ENCODE measurements at regions not wholly inside any gene's neighbourhood (a gene's known extent, or its start where the extent isn't known, plus 50 kb on each side); places are given as distances from the start of the nearest gene placed in this dataset.
"Not testable (repeated sequence)": the region's sequence is repeated elsewhere in the genome, so short reads cannot be mapped to it uniquely, and the experiment has no call there.

DNA sequence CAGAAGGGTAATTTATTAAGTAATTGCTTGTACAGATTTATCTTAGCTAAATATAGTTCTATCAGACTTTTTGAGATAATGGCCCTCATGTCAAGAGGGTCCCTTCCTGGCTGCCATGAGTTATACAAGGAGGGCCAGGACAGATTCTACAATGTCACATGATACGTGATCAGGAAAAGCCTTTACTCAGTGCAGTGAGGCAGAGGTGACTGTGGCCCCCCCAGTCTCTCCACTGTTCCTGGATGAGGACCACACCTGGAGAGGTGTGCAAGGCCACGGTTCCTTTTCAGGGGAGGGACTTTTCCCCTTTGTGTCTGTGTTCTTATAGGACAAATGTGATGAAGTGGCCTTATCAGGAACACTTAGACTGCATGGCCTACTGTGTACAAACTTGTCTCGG, 54.3 kb upstream of the LRCH1 start:
- H3K9me3 Mint-ChIP-seq: no peaks in the 10 kb centered on the region
- no peaks in the 10 kb centered on the region for H3K36me3 Mint-ChIP-seq
- H3K27me3 Mint-ChIP-seq: no peaks in the 10 kb centered on the region
- no peak overlapping the region for H3K27ac Mint-ChIP-seq
- no peaks in the 10 kb centered on the region for H3K4me1 Mint-ChIP-seq
- no peak for DNase-seq
- no peak overlapping the region for H3K4me3 Mint-ChIP-seq

- Mint-ChIP-seq H3K4me3 (no peak overlapping the region), H3K27ac (no peak overlapping the region), H3K36me3 (no peaks in the 10 kb centered on the region), H3K27me3 (no peaks in the 10 kb centered on the region), H3K4me1 (no peaks in the 10 kb centered on the region), H3K9me3 (no peaks in the 10 kb centered on the region)
- DNase-seq: no peak
Measured at GRCh38 chr13:46496086-46496485, 56.9 kb upstream of the LRCH1 start.

- Mint-ChIP-seq H3K4me3 (no peak overlapping the region), H3K27me3 (no peaks in the 10 kb centered on the region), H3K9me3 (no peaks in the 10 kb centered on the region), H3K36me3 (no peaks in the 10 kb centered on the region), H3K27ac (no peak overlapping the region), H3K4me1 (no peaks in the 10 kb centered on the region)
- no peak for DNase-seq
Measured at GRCh38 chr13:46495651-46496050, 57.3 kb upstream of the LRCH1 start.

DNA sequence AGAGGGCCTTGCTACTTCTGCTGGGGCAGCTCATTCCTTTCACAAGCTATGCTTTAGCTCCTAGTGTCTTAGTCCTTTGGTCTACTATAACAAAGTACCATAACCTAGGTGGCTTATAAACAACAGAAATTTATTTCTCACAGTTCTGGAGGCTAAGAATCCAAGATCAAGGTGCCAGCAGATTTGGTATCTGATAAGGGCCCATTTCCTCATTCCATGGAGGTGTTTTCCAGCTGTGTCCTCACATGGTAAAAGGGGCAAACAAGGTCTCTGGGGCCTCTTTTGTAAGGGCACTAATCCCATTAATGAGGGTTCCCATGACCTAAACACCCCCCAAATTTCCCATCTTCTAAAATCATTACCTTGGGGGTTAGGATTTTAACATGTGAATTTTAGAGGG, 57.9 kb upstream of the LRCH1 start:
- H3K27ac Mint-ChIP-seq: no peak overlapping the region
- DNase-seq: no peak
- H3K4me3 Mint-ChIP-seq: no peak overlapping the region
- no peaks in the 10 kb centered on the region for H3K9me3 Mint-ChIP-seq
- H3K4me1 Mint-ChIP-seq: no peaks in the 10 kb centered on the region
- H3K36me3 Mint-ChIP-seq: no peaks in the 10 kb centered on the region
- no peaks in the 10 kb centered on the region for H3K27me3 Mint-ChIP-seq

DNA sequence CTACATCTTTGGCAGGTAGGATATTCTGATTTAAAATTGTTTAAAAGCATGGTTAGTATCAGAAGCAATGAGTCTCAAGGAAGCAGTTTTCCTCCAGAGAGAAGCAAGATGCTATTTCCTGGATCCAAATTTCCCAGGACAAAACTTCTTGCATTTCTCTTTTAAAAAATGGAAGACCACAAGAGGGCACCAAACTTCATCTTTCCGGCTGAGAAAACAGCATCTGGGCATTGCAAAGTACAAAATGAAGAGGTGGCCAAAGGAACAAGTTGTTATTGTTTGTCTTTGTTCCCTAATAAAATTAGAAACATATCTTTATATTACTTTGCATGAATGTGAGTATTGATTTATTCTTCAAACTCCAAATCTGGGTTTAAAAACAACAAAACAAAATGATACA, 60.0 kb upstream of the LRCH1 start:
- Mint-ChIP-seq H3K4me3 (no peak overlapping the region), H3K36me3 (no peaks in the 10 kb centered on the region), H3K27ac (no peak overlapping the region), H3K9me3 (no peaks in the 10 kb centered on the region), H3K27me3 (no peaks in the 10 kb centered on the region), H3K4me1 (no peaks in the 10 kb centered on the region)
- no peak for DNase-seq

DNA sequence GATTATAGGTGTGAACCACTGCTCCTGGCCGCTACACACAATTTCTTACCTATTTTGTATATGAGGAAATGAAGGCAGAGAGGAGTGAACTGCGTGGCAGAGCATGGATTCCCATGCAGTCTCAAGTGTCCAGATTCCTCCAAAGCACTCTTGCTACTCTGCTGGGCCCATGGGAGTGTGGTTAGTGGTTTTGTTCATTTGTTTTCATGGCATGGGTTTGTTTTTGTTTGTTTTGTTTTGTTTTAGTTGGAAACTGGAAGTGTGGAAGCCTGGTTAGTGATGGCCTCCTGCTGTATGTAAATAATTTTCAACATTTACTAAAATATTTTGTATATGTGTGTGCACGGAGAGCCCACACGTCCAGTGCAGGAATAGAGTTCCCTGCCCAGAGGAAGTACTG, 61.3 kb upstream of the LRCH1 start:
- Mint-ChIP-seq H3K9me3 (no peaks in the 10 kb centered on the region), H3K27ac (no peak overlapping the region), H3K27me3 (no peaks in the 10 kb centered on the region), H3K36me3 (no peaks in the 10 kb centered on the region), H3K4me3 (no peak overlapping the region), H3K4me1 (no peaks in the 10 kb centered on the region)
- no peak for DNase-seq

- H3K4me3 Mint-ChIP-seq, DNase-seq, H3K27me3 Mint-ChIP-seq, H3K27ac Mint-ChIP-seq, H3K9me3 Mint-ChIP-seq, H3K36me3 Mint-ChIP-seq, H3K4me1 Mint-ChIP-seq: not testable (repeated sequence)
Measured at GRCh38 chr13:46490713-46491112, 62.3 kb upstream of the LRCH1 start.

- no peak overlapping the region for H3K4me3 Mint-ChIP-seq
- H3K4me1 Mint-ChIP-seq: no peaks in the 10 kb centered on the region
- DNase-seq: no peak
- no peaks in the 10 kb centered on the region for H3K27me3 Mint-ChIP-seq
- H3K27ac Mint-ChIP-seq: no peak overlapping the region
- H3K9me3 Mint-ChIP-seq: peaks cover 7% of the 10 kb centered on the region
- peaks cover 1% of the 10 kb centered on the region for H3K36me3 Mint-ChIP-seq
Measured at GRCh38 chr13:46490129-46490528, 62.8 kb upstream of the LRCH1 start.

- Mint-ChIP-seq H3K9me3 (peaks cover 9% of the 10 kb centered on the region), H3K4me3 (no peak overlapping the region), H3K36me3 (peaks cover 1% of the 10 kb centered on the region), H3K4me1 (no peaks in the 10 kb centered on the region), H3K27me3 (no peaks in the 10 kb centered on the region), H3K27ac (no peak overlapping the region)
- no peak for DNase-seq
Measured at GRCh38 chr13:46489586-46490023, 63.4 kb upstream of the LRCH1 start.

GRCh38 chr13:46487748-46488147, 65.2 kb upstream of the LRCH1 start:
- H3K4me1 Mint-ChIP-seq: no peaks in the 10 kb centered on the region

GRCh38 chr13:46486270-46486669, 66.7 kb upstream of the LRCH1 start:
- DNase-seq: no peak
- no peak overlapping the region for H3K27ac Mint-ChIP-seq
- H3K27me3 Mint-ChIP-seq: no peaks in the 10 kb centered on the region
- no peak overlapping the region for H3K4me3 Mint-ChIP-seq
- H3K36me3 Mint-ChIP-seq: peaks cover 1% of the 10 kb centered on the region
- peaks cover 24% of the 10 kb centered on the region for H3K9me3 Mint-ChIP-seq
- H3K4me1 Mint-ChIP-seq: no peaks in the 10 kb centered on the region

More at GRCh38 chr13:46487748-46488147, 65.2 kb upstream of the LRCH1 start:
- H3K27ac Mint-ChIP-seq: no peak overlapping the region
- DNase-seq: no peak
- peaks cover 21% of the 10 kb centered on the region for H3K9me3 Mint-ChIP-seq
- no peaks in the 10 kb centered on the region for H3K27me3 Mint-ChIP-seq
- peaks cover 1% of the 10 kb centered on the region for H3K36me3 Mint-ChIP-seq
- H3K4me3 Mint-ChIP-seq: no peak overlapping the region

DNA sequence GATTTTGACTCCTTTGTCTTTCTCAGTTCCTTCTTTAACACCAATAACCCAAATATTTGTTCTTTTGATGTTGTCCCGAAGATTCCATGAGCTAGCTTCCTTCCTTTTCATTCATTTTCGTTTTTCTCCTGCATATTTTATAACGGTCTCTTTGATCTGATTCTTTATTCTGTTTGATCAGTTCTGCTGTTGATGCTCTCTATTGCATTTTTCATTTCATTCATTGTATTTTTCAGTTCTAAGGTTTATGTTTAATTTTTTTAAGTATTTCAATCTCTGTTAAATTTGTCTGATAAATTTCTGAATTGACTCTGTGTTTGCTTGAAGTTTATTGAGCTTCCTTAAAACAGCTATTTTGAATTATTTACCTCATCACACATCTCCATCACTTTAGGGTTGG, 68.4 kb upstream of the LRCH1 start:
- DNase-seq: no peak
- Mint-ChIP-seq H3K9me3 (peaks cover 24% of the 10 kb centered on the region), H3K27ac (no peak overlapping the region), H3K4me1 (no peaks in the 10 kb centered on the region), H3K27me3 (no peaks in the 10 kb centered on the region), H3K36me3 (peaks cover 1% of the 10 kb centered on the region), H3K4me3 (no peak overlapping the region)

GRCh38 chr13:46481166-46481565, 71.8 kb upstream of the LRCH1 start:
- no peak overlapping the region for H3K27ac Mint-ChIP-seq
- H3K27me3 Mint-ChIP-seq: no peaks in the 10 kb centered on the region
- H3K36me3 Mint-ChIP-seq: peaks cover under 1% of the 10 kb centered on the region
- H3K4me3 Mint-ChIP-seq: no peak overlapping the region
- H3K4me1 Mint-ChIP-seq: no peaks in the 10 kb centered on the region
- no peak for DNase-seq
- H3K9me3 Mint-ChIP-seq: peaks cover 19% of the 10 kb centered on the region

DNA sequence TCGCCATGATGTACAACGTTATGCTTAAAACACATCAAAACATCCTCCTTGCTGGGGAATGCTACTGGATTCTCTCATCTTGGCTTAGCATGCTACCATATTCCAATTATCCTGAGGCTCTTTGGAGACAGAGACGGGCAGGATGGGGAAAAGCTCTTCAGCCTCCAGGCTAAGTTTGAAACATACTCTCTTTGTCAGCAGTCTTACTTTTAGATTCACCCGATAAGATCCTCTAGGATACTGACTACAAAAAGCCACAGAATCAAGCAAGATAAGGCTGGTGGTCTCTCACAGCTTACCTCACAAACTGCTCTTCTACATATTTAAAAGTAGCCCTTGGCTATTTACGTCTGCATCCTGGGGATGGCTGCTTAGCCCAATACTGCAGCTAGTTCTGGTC, 72.8 kb upstream of the LRCH1 start:
- DNase-seq: no peak

DNA sequence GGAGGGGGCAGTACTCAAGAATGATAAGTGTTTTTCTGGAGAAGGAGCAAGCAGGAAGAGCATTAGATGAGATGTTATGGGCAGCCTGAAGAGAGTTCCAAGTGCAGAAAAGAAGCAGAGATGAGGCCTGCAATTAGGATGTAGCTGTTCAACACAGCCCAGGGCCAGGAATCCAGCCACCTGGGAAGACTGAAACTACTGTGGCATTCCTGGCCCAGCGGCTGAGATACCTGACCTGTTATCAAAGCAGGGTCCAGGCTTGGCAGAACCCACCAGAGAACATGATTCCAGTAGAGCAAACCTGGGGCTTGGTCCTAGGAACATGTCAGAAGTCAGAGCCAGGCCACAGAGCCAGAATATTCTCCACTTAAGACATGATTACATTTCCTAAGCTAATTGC, 73.3 kb upstream of the LRCH1 start:
- no peak for DNase-seq
- H3K4me1 Mint-ChIP-seq: no peaks in the 10 kb centered on the region
- H3K36me3 Mint-ChIP-seq: no peaks in the 10 kb centered on the region
- peaks cover 15% of the 10 kb centered on the region for H3K9me3 Mint-ChIP-seq
- no peaks in the 10 kb centered on the region for H3K27me3 Mint-ChIP-seq
- H3K27ac Mint-ChIP-seq: no peak overlapping the region
- H3K4me3 Mint-ChIP-seq: no peak overlapping the region

More for the DNA sequence above, 72.8 kb upstream of the LRCH1 start:
- H3K27ac Mint-ChIP-seq: no peak overlapping the region
- H3K4me3 Mint-ChIP-seq: no peak overlapping the region
- no peaks in the 10 kb centered on the region for H3K4me1 Mint-ChIP-seq
- no peaks in the 10 kb centered on the region for H3K36me3 Mint-ChIP-seq
- H3K9me3 Mint-ChIP-seq: peaks cover 17% of the 10 kb centered on the region
- H3K27me3 Mint-ChIP-seq: no peaks in the 10 kb centered on the region

GRCh38 chr13:46479283-46479682, 73.7 kb upstream of the LRCH1 start:
- Mint-ChIP-seq H3K27me3 (no peaks in the 10 kb centered on the region), H3K4me1 (no peaks in the 10 kb centered on the region), H3K4me3 (no peak overlapping the region), H3K9me3 (peaks cover 12% of the 10 kb centered on the region), H3K36me3 (no peaks in the 10 kb centered on the region), H3K27ac (no peak overlapping the region)
- no peak for DNase-seq

- Mint-ChIP-seq H3K27me3 (no peaks in the 10 kb centered on the region), H3K4me1 (no peaks in the 10 kb centered on the region), H3K9me3 (peaks cover 7% of the 10 kb centered on the region), H3K4me3 (no peak overlapping the region), H3K36me3 (no peaks in the 10 kb centered on the region), H3K27ac (no peak overlapping the region)
- no peak for DNase-seq
Measured at GRCh38 chr13:46478651-46479050, 74.3 kb upstream of the LRCH1 start.

Data from activated naive CD8-positive, alpha-beta T cell treated with anti-CD3 and anti-CD28 coated beads for 36 hours (primary cell).